HG02938 (cell line): ENCODE measurements at regions not wholly inside any gene's neighbourhood (a gene's known extent, or its start where the extent isn't known, plus 50 kb on each side); places are given as distances from the start of the nearest gene placed in this dataset.

ENCODE experiments used
- ATAC-seq: cut with Tn5 transposase; IDR thresholded peaks from one replicate; pipeline ENCODE4 v1.9.1; 2021; ENCODE audit warnings: mild to moderate bottlenecking, moderate library complexity; ENCODE audit not compliant: unreplicated experiment

DNA sequence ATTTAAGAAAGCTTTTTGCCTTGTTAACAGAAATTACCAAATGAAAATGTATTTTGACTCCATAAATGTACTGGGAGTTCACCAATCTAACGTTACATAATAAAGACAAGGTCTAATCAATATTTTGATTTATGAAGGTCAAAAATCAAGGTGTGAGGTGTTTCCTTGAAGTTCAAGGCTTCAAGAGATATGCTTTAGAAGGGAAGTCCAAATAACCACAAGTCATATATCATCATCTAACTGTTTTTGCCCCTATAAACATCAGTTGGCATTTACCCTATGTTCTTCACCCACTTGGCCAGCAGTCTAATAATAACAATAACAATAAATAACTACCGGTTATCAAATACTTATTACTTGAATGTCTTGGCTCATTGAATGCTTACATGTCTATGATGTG lies 196.1 kb upstream of the ID2 start:
- ATAC-seq: no peak

DNA sequence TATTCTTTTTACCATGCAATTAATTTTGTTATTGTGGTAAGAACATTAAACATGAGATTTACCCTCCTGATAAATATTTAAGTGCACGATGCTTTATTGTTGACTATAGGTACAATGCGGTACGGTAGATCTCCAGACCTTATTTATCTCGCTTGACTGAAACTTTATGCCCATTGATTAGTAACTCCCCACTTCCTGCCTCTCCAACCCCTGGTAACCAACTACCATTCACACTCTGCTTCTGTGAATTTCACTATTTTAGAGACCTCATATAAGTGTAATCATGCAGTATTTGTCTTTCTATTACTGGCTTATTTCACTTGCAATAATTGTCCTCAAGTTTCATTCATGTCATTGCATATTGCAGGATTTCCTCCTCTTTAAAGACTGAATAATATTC lies 195.7 kb upstream of the ID2 start:
- ATAC-seq: no peak

- peak; percentile 2 for ATAC-seq
Measured at GRCh38 chr2:8487461-8487932, 194.4 kb upstream of the ID2 start.

DNA sequence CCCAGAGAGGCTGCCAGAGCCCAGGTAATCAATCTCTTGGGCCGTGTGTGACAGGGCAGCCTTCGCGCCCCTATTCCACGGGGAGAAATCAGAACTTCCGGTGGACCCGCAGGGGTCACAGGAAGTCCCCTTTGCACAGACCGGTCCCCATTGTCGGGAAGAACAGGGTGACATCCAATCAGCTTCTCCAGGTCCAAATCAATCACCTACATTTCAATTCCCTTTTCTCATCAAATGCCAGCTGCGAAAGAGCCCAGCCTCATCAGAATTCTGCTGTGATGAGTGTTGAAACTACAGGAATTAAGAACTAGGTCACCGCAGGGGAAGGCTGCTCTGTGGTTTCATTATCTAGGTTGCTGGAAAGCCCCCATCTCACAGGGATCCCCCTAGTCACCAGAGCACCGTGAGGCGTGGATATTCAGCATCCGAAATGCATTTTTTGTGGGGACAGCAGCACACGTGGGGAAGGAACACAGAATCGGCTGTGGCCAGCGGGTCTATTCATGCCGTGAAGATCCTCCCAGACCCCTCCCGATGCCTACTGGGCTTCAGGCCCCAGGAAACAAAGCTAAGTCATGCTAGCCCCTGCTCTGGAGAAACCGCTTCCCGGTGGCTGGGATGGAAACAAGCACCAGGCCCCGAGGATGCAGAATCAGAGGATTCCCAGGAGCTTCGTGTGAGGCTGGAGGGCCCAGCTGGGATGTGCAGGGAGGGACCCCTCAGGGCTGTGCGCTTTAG lies 193.7 kb upstream of the ID2 start:
- peak; percentile 96 for ATAC-seq

DNA sequence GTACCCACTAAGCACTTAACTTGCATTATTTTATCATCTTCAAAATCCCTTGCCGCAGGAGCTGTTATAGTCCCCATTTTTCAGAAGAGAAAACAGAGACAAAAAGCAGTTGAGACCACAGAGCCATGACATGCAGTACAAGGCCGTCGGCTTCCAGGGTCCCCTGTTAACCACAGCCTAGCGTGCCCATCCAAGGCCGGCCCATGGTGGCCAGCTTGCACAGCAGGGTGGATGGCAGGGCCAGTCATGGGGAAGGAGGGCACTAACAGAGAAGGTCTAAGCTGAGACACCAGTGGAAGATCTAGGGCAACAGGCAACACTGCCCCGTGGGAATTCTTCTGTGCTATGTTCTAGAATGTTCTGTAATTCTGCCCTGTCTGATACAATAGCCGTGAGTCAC lies 192.6 kb upstream of the ID2 start:
- ATAC-seq: no peak

DNA sequence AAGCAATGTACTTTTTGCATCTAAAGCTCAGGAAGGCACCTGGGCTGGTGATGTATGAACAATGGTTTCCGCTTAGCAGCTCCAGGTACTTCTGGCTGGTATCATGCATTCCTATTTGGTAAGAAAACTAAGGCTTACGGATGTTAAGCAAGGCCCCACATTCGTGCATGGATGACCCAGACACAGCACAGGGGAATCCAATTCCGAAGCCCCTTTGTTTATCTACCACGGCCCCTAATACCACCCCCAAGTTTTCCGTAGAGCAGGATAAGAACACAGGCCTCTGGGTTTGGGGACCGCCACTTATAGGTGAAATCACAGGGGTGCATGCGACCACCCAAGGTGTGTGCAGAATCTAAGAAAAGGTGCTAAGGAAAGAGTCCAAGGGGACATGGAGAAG lies 192.1 kb upstream of the ID2 start:
- no peak for ATAC-seq

GRCh38 chr2:8490166-8490721 lies 191.6 kb upstream of the ID2 start:
- no peak for ATAC-seq

DNA sequence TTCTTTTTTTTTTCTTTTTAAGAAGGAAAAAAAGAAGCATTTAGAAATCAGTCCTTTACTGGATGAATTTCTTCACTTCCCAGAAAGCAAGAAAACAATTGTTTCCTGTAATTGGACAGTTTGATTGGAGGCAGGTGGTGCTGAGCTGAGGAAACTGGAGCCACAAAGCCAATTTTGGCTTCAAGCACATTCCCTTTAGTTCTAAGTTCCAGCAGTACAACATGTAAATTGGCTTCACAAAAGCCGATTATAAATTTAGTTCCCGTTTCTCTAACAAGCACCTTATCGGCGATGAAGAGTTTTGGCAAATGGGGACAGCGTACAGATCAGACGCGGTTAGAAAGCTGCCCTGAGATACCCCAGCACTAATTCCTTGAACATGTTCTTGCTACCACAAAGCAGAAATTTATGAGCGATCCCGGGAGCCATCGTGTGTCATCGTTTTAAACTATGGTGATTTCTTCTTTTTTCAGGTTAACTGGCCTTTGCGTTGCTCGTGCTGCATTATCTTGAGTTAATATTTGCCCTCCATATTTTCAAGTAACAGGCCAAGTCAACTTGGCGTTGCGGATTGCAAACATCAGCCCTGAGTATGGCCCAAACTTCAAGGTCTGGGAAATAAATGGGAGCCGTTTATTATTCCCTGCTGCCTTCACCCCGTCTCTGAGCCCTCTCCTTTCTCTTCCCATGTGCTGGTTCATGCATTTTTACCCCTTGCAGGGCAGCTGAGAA lies 190.4 kb upstream of the ID2 start:
- no peak for ATAC-seq

- no peak for ATAC-seq
Measured at GRCh38 chr2:8494151-8494550, 187.7 kb upstream of the ID2 start.

- ATAC-seq: no peak
Measured at GRCh38 chr2:8494589-8494988, 187.3 kb upstream of the ID2 start.

- ATAC-seq: no peak
Measured at GRCh38 chr2:8495189-8495989, 186.5 kb upstream of the ID2 start.

GRCh38 chr2:8496079-8496478 lies 185.8 kb upstream of the ID2 start:
- no peak for ATAC-seq

DNA sequence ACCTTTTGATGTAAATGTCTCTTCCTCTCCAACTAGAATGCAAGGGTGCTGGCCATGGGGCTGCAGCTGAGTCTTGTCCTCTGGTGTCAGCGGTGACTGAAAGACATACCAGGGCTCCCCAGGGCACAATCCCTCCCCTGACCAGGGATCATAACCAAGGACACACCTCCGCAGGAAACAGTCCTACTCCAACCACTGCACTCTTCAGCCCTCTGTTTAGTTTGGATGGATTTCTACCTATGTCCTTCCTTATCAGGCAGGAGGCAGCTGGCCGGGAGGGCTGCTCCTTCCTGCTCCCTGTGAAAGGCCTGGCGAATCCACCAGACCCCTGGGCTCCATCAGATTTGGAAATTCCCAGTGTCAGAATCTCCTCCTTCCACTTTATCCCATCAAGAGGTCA lies 185.2 kb upstream of the ID2 start:
- no peak for ATAC-seq

- ATAC-seq: no peak
Measured at GRCh38 chr2:8498994-8499393, 182.9 kb upstream of the ID2 start.

DNA sequence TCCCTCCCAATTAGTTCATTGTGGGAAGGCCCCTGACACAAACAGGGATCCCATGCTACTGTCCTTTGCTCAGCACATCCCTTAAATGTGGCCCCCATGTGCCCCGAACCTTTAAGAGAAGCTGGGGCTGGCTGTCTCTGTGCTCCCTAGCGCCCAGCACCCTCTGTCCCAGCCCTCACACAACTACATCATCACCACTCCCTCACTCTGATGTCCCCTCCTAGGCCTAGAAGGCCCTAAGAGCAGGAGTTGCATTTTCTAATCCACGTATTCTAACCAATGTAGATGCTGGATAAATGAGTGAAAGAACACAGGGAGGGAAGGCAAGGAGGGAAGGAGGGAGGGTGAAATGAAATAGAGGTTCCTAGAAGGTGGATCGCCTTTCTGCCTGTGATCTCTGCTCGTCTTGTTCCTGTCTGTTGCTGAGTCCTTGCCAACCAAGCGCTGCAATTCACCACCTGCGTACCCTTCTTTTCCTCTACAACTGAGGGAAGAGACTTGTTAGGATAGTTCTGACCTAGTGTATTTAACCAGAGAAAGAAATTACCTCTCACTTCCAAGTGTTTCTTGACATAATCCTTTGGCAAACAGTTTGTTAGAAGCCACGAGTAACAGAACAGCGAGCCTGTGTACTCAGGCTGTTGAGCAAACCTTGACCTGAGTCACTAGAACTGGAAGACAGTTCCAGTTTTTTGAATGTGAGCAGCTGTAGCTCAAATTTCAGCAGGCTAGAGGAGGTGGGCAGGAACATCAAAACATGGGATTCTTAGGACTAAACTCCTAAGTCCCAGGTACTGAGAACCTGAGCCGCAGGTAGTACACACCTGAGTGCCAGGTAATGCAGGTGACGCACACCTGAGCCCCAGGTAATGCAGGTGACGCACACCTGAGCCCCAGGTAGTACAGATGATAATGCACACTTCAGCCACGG lies 181.5 kb upstream of the ID2 start:
- no peak for ATAC-seq

DNA sequence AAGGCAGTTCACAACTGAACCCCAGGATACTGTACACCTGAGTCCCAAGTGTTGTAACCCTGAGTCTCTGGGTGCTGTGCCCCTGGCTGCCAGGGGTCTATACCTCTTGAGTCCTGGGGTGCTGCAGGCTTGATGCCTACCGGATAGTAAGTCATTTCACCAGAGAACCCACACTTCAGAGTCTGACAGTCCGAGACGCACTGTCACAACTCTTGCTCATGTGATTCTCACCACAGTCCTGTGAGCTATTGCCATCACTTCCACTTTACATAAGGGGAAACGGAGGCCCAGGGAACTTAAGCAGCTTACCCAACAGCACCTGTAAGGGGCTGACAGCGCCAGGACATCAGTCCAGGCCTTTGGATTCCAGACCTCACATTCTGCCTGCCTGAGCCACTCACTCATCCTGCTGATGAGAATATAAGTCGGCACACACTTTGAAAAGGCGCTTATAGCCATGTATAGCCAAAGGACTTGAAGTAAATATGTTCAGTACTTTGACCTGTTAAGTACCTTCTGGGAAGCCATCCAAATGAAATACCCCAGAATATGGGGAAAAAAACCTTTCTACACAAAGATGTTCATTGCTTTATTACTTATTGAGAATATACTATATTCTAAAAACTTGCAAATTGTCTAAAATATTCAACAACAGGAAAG lies 180.7 kb upstream of the ID2 start:
- ATAC-seq: no peak

- no peak for ATAC-seq
Measured at GRCh38 chr2:8502316-8502715, 179.5 kb upstream of the ID2 start.

GRCh38 chr2:8505311-8505920 lies 176.4 kb upstream of the ID2 start:
- ATAC-seq: no peak

DNA sequence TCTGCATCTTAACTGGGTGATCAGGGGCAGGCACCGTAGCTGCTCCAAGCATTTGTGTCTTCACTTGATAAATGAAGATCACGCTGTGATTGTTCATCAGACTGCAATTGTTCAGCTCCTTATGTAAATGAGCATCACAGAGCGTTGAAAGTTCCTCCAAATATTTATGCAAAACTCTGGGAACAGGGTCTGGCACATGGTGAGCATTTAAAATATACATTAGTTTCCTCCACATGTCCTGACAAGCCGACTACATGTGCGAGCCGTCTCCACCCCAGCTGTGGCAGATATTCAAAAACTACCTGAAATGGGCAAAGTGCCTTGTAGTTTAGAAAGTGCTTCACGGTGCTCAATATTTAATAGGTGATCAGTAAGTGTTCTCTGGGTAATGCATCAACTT lies 175.1 kb upstream of the ID2 start:
- no peak for ATAC-seq
